IPS-15b (cell line): ENCODE measurements at regions not wholly inside any gene's neighbourhood (a gene's known extent, or its start where the extent isn't known, plus 50 kb on each side); places are given as distances from the start of the nearest gene placed in this dataset.
"Not testable (repeated sequence)": the region's sequence is repeated elsewhere in the genome, so short reads cannot be mapped to it uniquely, and the experiment has no call there.

Experiments
- H3K27me3 ChIP-seq: one replicate; pipeline ENCODE4 v1.6.1; 2013; ENCODE audit warnings: low read length; ENCODE audit not compliant: control insufficient read depth, insufficient read depth
- H3K36me3 ChIP-seq: one replicate; pipeline ENCODE4 v1.6.1; 2013; ENCODE audit warnings: low read length; ENCODE audit not compliant: control insufficient read depth, insufficient read depth
- H3K4me1 ChIP-seq: one replicate; pipeline ENCODE4 v1.6.1; 2013; ENCODE audit warnings: mild to moderate bottlenecking, low read length; ENCODE audit not compliant: control insufficient read depth, insufficient read depth
- H3K4me3 ChIP-seq: one replicate; pipeline ENCODE4 v1.5.1; 2013; ENCODE audit warnings: low read depth, low read length
- H3K9ac ChIP-seq: one replicate; pipeline ENCODE4 v1.6.1; 2013; ENCODE audit warnings: low read depth, mild to moderate bottlenecking, low read length
- H3K9me3 ChIP-seq: one replicate; pipeline ENCODE4 v1.6.1; 2013; ENCODE audit warnings: mild to moderate bottlenecking, low read length; ENCODE audit not compliant: control insufficient read depth, insufficient read depth

- no peaks in the 10 kb centered on the region for H3K4me1 ChIP-seq
- no peak overlapping the region for H3K4me3 ChIP-seq
- no peaks in the 10 kb centered on the region for H3K36me3 ChIP-seq
- H3K9ac ChIP-seq: no peak overlapping the region
- no peaks in the 10 kb centered on the region for H3K27me3 ChIP-seq
- H3K9me3 ChIP-seq: no peaks in the 10 kb centered on the region
These were observed 2014.7 kb upstream of the RAG2 start for GRCh38 chr11:38612701-38613100.

DNA sequence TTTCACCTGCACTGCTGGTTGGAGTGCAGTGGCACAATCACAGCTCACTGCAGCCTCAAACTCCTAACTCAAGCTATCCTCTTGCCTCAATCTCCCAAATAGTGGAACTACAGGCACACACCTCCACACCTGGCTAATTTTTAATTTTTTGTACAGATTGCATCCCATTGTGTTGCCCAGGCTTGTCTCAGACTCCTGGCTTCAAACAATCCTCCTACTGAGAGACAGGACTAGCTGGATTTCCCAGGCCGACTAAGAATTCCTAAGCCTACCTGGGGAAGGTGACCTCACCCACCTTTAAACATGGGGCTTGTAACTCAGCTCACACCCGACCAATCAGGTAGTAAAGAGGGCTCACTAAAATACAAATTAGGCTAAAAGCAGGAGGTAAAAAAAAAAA, 2003.3 kb upstream of the RAG2 start:
- not testable (repeated sequence) for H3K4me1 ChIP-seq, H3K9ac ChIP-seq, H3K9me3 ChIP-seq, H3K4me3 ChIP-seq, H3K27me3 ChIP-seq, H3K36me3 ChIP-seq

DNA sequence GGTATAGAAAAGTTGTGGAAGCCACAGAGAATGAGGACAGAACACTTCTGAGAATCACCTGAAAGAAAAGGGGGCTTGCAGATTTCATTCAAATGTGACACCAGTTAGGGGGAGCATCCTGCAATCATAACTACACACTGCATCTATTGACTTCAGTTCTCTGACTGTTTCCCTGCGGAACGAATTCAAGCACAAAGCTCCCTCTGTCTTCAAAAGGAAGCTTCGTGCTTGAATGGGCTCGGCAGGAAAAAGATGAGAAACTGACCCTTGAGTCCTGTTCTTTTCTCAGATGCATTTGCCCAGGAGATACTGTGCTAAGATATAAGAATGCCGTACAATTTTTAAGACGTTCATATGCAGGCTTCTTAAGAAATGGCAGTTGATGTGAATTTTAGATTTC, 2000.4 kb upstream of the RAG2 start:
- Histone ChIP-seq H3K36me3 (no peaks in the 10 kb centered on the region), H3K4me1 (no peaks in the 10 kb centered on the region), H3K9ac (no peak overlapping the region), H3K4me3 (no peak overlapping the region), H3K9me3 (no peaks in the 10 kb centered on the region), H3K27me3 (no peaks in the 10 kb centered on the region)

GRCh38 chr11:38595359-38596016, 1997.5 kb upstream of the RAG2 start:
- H3K9ac ChIP-seq, H3K9me3 ChIP-seq, H3K4me3 ChIP-seq, H3K4me1 ChIP-seq, H3K36me3 ChIP-seq, H3K27me3 ChIP-seq: not testable (repeated sequence)

DNA sequence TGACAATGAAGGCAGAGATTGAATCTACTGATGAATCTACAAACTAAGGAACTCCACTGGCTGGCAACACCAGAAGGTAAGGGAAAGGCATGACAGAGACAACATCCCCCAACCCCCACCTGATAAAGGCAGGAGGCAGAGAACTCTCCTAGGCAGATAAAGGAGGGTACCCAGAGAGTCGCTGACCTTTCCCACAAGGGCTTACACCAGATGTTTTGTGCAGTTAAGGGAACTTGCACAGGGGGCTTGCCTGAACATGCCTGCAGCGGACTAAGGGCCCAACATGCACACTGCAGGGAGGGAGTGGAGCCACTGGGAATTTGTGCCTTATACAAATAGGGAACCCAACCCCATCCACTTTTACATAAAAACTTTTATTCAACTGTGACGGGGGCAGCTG, 1996.9 kb upstream of the RAG2 start:
- H3K9ac ChIP-seq: no peak overlapping the region
- H3K9me3 ChIP-seq: no peaks in the 10 kb centered on the region
- no peaks in the 10 kb centered on the region for H3K4me1 ChIP-seq
- no peaks in the 10 kb centered on the region for H3K36me3 ChIP-seq
- no peaks in the 10 kb centered on the region for H3K27me3 ChIP-seq
- H3K4me3 ChIP-seq: no peak overlapping the region

DNA sequence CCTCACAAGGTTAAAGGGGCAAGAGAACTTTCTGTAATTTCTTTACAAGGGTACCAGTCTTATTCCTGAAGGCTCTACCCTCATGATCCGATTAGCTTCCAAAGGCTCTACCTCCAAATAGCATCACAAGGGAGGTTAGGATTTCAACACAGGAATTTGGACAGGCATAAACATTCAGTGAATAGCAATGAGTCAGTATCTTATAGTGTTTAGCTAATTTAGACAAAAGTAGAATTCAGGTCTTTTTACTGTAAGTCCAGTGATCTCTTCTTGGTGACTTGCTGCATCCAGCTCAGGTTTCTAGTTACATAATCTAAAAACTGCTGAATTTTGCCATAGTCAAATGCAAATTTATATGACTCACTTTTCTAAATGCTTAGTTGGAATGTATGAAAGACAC, 1995.6 kb upstream of the RAG2 start:
- H3K9me3 ChIP-seq: no peaks in the 10 kb centered on the region
- no peaks in the 10 kb centered on the region for H3K4me1 ChIP-seq
- H3K36me3 ChIP-seq: no peaks in the 10 kb centered on the region
- no peaks in the 10 kb centered on the region for H3K27me3 ChIP-seq
- no peak overlapping the region for H3K9ac ChIP-seq
- H3K4me3 ChIP-seq: no peak overlapping the region

DNA sequence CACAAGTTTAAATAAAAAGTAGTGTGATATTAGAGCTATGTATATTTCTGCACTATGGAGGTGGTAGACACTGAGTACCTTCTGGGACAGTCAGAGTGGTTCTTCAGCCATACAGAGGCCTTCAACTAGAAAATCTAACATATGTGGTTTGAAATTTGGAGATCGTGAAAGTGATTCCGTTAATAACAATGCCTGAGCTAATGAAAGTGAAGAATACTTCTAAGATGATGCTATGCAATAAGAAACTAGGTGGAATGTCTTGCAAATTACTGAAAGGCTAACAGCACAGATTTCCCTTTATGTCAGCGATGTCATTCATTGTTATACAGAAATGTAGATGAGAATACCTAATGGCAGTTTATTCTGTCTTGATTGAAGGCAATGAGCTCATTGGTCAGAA, 1984.7 kb upstream of the RAG2 start:
- H3K9me3 ChIP-seq: peaks cover 7% of the 10 kb centered on the region
- no peaks in the 10 kb centered on the region for H3K36me3 ChIP-seq
- no peak overlapping the region for H3K4me3 ChIP-seq
- H3K9ac ChIP-seq: no peak overlapping the region
- no peaks in the 10 kb centered on the region for H3K4me1 ChIP-seq
- H3K27me3 ChIP-seq: no peaks in the 10 kb centered on the region

GRCh38 chr11:38582151-38582550, 1984.1 kb upstream of the RAG2 start:
- peaks cover 9% of the 10 kb centered on the region for H3K9me3 ChIP-seq
- H3K9ac ChIP-seq: no peak overlapping the region
- no peaks in the 10 kb centered on the region for H3K36me3 ChIP-seq
- no peaks in the 10 kb centered on the region for H3K27me3 ChIP-seq
- H3K4me3 ChIP-seq: no peak overlapping the region
- H3K4me1 ChIP-seq: no peaks in the 10 kb centered on the region

- no peaks in the 10 kb centered on the region for H3K27me3 ChIP-seq
- no peaks in the 10 kb centered on the region for H3K4me1 ChIP-seq
- no peaks in the 10 kb centered on the region for H3K36me3 ChIP-seq
- no peak overlapping the region for H3K9ac ChIP-seq
- H3K4me3 ChIP-seq: no peak overlapping the region
- H3K9me3 ChIP-seq: peaks cover 9% of the 10 kb centered on the region
These were observed 1979.7 kb upstream of the RAG2 start for GRCh38 chr11:38577769-38578168.

DNA sequence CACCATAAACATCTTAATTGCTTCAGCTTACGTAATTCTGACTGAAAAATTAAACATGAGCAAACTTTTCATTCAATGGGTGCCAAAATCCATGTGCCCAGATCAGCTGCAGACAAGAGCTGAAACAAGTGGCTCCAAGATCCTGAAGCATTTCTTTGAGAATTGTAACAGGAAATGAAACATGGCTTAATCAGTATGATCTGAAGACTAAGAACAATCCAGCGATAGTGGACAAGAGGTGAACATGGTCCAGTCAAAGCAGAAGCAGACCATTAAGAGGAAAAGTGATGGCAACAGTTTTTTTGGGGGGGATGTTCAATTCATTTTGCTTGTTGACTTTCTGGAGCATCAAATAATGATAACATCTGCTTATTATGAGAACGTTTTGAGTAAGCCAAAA, 1964.5 kb upstream of the RAG2 start:
- no peaks in the 10 kb centered on the region for H3K4me1 ChIP-seq
- H3K9me3 ChIP-seq: no peaks in the 10 kb centered on the region
- no peak overlapping the region for H3K4me3 ChIP-seq

GRCh38 chr11:38553148-38553547, 1955.1 kb upstream of the RAG2 start:
- Histone ChIP-seq H3K4me1 (no peaks in the 10 kb centered on the region), H3K9ac (no peak overlapping the region), H3K9me3 (no peaks in the 10 kb centered on the region), H3K36me3 (no peaks in the 10 kb centered on the region), H3K27me3 (no peaks in the 10 kb centered on the region), H3K4me3 (no peak overlapping the region)

More for the DNA sequence above, 1964.5 kb upstream of the RAG2 start:
- no peaks in the 10 kb centered on the region for H3K27me3 ChIP-seq
- H3K9ac ChIP-seq: no peak overlapping the region
- H3K36me3 ChIP-seq: no peaks in the 10 kb centered on the region

- Histone ChIP-seq H3K9me3 (no peaks in the 10 kb centered on the region), H3K36me3 (no peaks in the 10 kb centered on the region), H3K9ac (no peak overlapping the region)
These were observed 1949.4 kb upstream of the RAG2 start for GRCh38 chr11:38547462-38547861.

More at GRCh38 chr11:38547462-38547861, 1949.4 kb upstream of the RAG2 start:
- Histone ChIP-seq H3K4me1 (no peaks in the 10 kb centered on the region), H3K27me3 (no peaks in the 10 kb centered on the region), H3K4me3 (no peak overlapping the region)
